ENCODE measurements at regions not wholly inside any gene's neighbourhood (a gene's known extent, or its start where the extent isn't known, plus 50 kb on each side); places are given as distances from the start of the nearest gene placed in this dataset.

DNA sequence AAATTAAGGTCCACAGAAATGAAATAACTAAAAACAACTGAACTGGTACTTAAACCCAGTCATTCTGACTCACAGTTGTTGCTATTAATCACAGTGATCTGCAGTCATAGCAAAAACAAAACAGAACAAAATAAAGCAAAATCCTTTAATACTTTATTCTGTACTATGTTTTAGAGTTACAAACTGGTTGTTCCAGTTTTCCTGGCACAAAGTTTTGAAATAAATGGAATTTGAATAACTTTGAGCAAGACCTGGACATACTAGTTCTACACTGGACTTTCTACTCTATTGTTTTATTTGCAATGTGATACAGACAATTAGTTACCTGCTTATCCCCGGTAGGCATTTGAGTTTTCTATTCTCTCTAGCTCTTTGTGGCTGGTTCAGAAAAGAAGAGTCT lies 147.9 kb downstream of the DMRT2 start:
- Histone ChIP-seq H3K27ac (peak overlapping the region in 1 of 4 donors; percentile 8), H3K4me3 (no peak overlapping the region), H3K4me1 (peaks cover 0 to 12% (median 12%) of the 10 kb centered on the region in 3 donors), H3K27me3 (no peaks in the 10 kb centered on the region), H3K36me3 (no peaks in the 10 kb centered on the region), H3K9me3 (no peaks in the 10 kb centered on the region)
- intact Hi-C loops (cut with DNase I) = no loop called here
- DNase-seq (no peak), FAIRE-seq (no peak), ATAC-seq (peak in 3 of 4 donors; percentile 35 to 55 (median 50))
- no peak for TF ChIP-seq CTCF (IDR thresholded peaks at IDR 0.05)
- 14 to 25% methylated on average over 1 of the region's 1 CpG for WGBS, 2 donors

GRCh38 chr9:1200847-1201251 lies 150.7 kb downstream of the DMRT2 start:
- Histone ChIP-seq H3K27me3 (no peaks in the 10 kb centered on the region), H3K9me3 (no peaks in the 10 kb centered on the region), H3K4me1 (peaks cover 0 to 12% (median 12%) of the 10 kb centered on the region in 3 donors), H3K27ac (no peak overlapping the region), H3K36me3 (no peaks in the 10 kb centered on the region), H3K4me3 (no peak overlapping the region)
- 2 to 5% methylated on average over 3 of the region's 3 CpGs for WGBS, 2 donors
- DNase-seq = peak in 4 of 6 donors; percentile 8 to 39 (median 30)
- ATAC-seq = peak in 3 of 4 donors; percentile 40 to 88 (median 85)
- intact Hi-C loops (cut with DNase I) = no loop called here
- TF ChIP-seq CTCF (IDR thresholded peaks at IDR 0.05) = no peak
- FAIRE-seq = no peak

DNA sequence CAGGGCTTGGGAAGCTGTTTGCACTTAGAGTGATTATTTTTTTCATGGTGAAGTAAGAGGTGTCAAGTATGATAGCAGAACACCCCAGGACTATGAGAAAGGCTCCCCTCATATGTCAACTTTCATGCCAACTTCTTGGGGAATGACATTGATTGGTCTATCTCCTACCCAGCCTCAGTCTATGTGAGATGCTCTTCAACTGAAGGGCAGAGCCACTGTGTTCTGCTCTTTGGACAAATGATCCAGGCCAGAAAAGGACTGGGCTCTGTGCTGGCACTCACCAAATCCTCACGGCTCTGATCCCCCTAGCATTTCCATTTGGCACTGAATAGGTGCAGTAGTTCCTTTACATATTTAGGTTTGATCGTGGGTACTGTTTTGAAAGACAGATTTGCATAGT lies 151.1 kb downstream of the DMRT2 start:
- no peaks in the 10 kb centered on the region for H3K36me3 ChIP-seq
- H3K27me3 ChIP-seq = no peaks in the 10 kb centered on the region
- no peak overlapping the region for H3K27ac ChIP-seq
- FAIRE-seq = no peak
- ATAC-seq = no peak
- peaks cover 0 to 12% (median 12%) of the 10 kb centered on the region in 3 donors for H3K4me1 ChIP-seq
- no peak for DNase-seq
- no peak for TF ChIP-seq CTCF (IDR thresholded peaks at IDR 0.05)
- WGBS, 2 donors = 24 to 26% methylated on average over 2 of the region's 2 CpGs
- H3K9me3 ChIP-seq = no peaks in the 10 kb centered on the region
- H3K4me3 ChIP-seq = no peak overlapping the region
- intact Hi-C loops (cut with DNase I) = no loop called here

DNA sequence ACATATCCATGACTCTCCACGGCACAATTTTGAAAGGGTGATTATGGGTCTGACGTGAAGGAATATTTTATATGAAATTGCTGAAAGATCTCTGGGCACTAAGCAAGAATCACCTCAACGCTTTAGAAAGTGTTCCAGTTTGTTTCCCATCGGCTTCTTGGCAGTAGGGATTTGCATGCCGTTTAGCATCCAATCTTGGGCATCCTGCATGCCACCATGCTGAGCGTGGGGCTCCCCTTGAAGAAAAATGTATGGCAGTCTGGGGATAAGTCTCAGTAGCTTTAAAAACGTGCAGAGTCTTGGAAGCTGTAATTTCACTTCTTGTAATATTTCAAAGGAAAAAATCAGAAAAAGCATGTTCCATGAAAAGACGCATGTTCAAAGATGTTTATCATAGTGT lies 151.7 kb downstream of the DMRT2 start:
- Histone ChIP-seq H3K4me3 (no peak overlapping the region), H3K4me1 (peaks cover 0 to 12% (median 12%) of the 10 kb centered on the region in 3 donors), H3K9me3 (no peaks in the 10 kb centered on the region), H3K27ac (no peak overlapping the region), H3K36me3 (no peaks in the 10 kb centered on the region), H3K27me3 (no peaks in the 10 kb centered on the region)
- no peak for DNase-seq
- ATAC-seq = no peak
- WGBS, 2 donors = 72 to 84% methylated on average over 8 of the region's 8 CpGs
- no peak for TF ChIP-seq CTCF (IDR thresholded peaks at IDR 0.05)
- intact Hi-C loops (cut with DNase I) = no loop called here
- no peak for FAIRE-seq

DNA sequence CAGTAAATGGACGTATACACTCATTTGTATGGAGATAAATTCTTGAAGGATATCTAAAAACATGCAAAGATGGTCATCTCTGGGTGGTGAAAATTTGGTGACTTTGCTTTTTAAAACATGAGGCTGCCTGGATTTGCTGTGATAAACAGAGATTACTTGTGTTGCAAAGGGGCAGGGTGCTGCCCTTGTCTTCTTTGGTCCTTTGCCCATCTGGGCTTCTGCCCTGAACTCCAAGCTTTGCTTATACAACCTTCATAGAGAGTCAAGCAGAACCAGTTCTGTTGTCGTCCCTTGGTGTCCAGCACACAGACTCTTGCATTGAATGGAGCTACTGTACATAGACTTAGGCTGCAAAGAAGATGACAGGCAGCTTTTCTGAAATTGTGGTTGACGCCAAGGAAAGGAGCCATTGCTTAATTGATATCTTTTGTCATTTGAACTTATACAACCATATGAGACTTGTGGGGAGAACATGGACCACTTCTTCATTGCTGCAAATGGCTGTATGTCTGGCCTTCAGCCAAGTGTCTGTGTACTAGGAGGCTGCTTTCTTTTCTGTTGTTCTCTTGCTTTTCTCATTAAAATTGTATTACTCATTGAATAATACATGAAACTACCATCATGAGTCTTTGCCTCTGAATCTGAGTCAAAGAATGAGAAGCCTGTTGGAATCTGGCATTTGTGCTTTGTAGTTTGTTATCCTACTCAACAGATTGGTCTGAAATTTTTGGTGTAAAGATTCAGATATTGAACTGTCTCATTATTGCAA lies 152.5 kb downstream of the DMRT2 start:
- H3K4me3 ChIP-seq = no peak overlapping the region
- no peak for TF ChIP-seq CTCF (IDR thresholded peaks at IDR 0.05)
- no peaks in the 10 kb centered on the region for H3K9me3 ChIP-seq
- intact Hi-C loops (cut with DNase I) = no loop called here
- no peaks in the 10 kb centered on the region for H3K27me3 ChIP-seq
- no peak for DNase-seq
- ATAC-seq = no peak
- H3K36me3 ChIP-seq = no peaks in the 10 kb centered on the region
- no peak overlapping the region for H3K27ac ChIP-seq
- peaks cover 0 to 12% (median 12%) of the 10 kb centered on the region in 3 donors for H3K4me1 ChIP-seq
- no peak for FAIRE-seq
- 46 to 67% methylated on average over 3 of the region's 3 CpGs for WGBS, 2 donors

Data from pancreas (tissue), 10 donors.